K562 (cell line): ENCODE measurements at regions not wholly inside any gene's neighbourhood (a gene's known extent, or its start where the extent isn't known, plus 50 kb on each side); places are given as distances from the start of the nearest gene placed in this dataset.

Experiments
- ATAC-seq: fragments of 200-7000 bp; cut with Tn5 transposase; 3 replicates; pipeline ENCODE4 v1.9.1; 2020; ENCODE audit warnings: moderate library complexity
- BruUV-seq: library from RNA; stranded (reverse); fragments of 400-500 nt; replicated peaks from 2 replicates; lab custom pipeline; 2021; lab: Mats Ljungman, UMichigan
- CTCF ChIA-PET: fragments of 300-600 bp; formaldehyde crosslinking; extraction: SDS; loops from one replicate; lab custom pipeline; 2021; ENCODE audit warnings: low intra/inter-chr PET ratio; lab: Yijun Ruan, JAX
- POLR2A ChIA-PET: fragments of 300-600, 350-650 bp; sonication (Branson Sonifier 250); formaldehyde crosslinking; extraction: SDS; loops from one replicate; lab custom pipeline; 2021; ENCODE audit warnings: antibody characterized with exemption, inconsistent platforms; lab: Yijun Ruan, JAX
- DNase-seq, 4 experiments: peaks; one replicate each; pipeline versions ENCODE4 v3.0.0 to v3.0.0-alpha.2; 2011 to 2018; ENCODE audit warnings: low spot score in 3 of 4, mixed read lengths in 3 of 4; ENCODE audit errors: extremely low read depth in 1 of 4
- FAIRE-seq: peaks from 2 replicates; lab custom pipeline; 2011; peaks lifted over from hg19 to GRCh38; lab: Jason Lieb, UNC
- H2AFZ ChIP-seq: 2 replicates; pipeline ENCODE4 v1.6.0; 2011; ENCODE audit warnings: low read depth, low read length, control low read depth, inconsistent platforms
- H3K27ac ChIP-seq: fragments of 200-600 bp; 3 replicates; pipeline ENCODE4 v1.8.0; 2011; ENCODE audit warnings: low read depth, mild to moderate bottlenecking, control low read depth, inconsistent platforms, low read length, moderate library complexity, mixed read lengths; ENCODE audit errors: extremely low read depth
- H3K27me3 ChIP-seq, 2 experiments: fragments of 300-600 bp in 1 of 2; 2 replicates in 1 of 2; 3 replicates in 1 of 2; pipeline versions ENCODE4 v1.6.0 to v1.8.0; 2011; ENCODE audit warnings: inconsistent platforms in 2 of 2, low read length in 2 of 2, mild to moderate bottlenecking in 1 of 2, mixed read lengths in 1 of 2, moderate library complexity in 1 of 2; ENCODE audit not compliant: control insufficient read depth in 2 of 2, insufficient read depth in 2 of 2
- H3K36me3 ChIP-seq: fragments of 300-600 bp; 3 replicates; pipeline ENCODE4 v1.8.0; 2011; ENCODE audit warnings: mild to moderate bottlenecking, low read length, inconsistent platforms; ENCODE audit not compliant: control insufficient read depth, insufficient read depth
- H3K4me1 ChIP-seq, 2 experiments: fragments of 200-600 bp in 1 of 2; replicated peaks in 1 of 2; 2 replicates in 1 of 2; 3 replicates in 1 of 2; pipeline versions ENCODE4 v1.5.1 to v1.8.0; 2011; ENCODE audit warnings: inconsistent platforms in 2 of 2, low read length in 2 of 2, mild to moderate bottlenecking in 1 of 2, mixed read lengths in 1 of 2, moderate library complexity in 1 of 2; ENCODE audit not compliant: control insufficient read depth in 2 of 2, insufficient read depth in 2 of 2
- H3K4me2 ChIP-seq: 2 replicates; pipeline ENCODE4 v1.6.1; 2011; ENCODE audit warnings: low read length, control low read depth, inconsistent platforms, mixed read lengths; ENCODE audit not compliant: insufficient read depth
- H3K4me3 ChIP-seq: fragments of 200-600 bp; sonication (generic), shearing (Covaris generic); 2 replicates; pipeline ENCODE4 v1.5.1; 2016; ENCODE audit warnings: control low read depth, inconsistent platforms
- H3K79me2 ChIP-seq: fragments of 200-600 bp; 3 replicates; pipeline ENCODE4 v1.8.0; 2011; ENCODE audit warnings: low read length, inconsistent platforms; ENCODE audit not compliant: control insufficient read depth, insufficient read depth
- H3K9ac ChIP-seq, 2 experiments: 2 replicates each; pipeline versions ENCODE4 v1.6.0 to v1.6.1; 2011; ENCODE audit warnings: low read depth in 2 of 2, low read length in 2 of 2, control low read depth in 1 of 2, inconsistent platforms in 1 of 2, mild to moderate bottlenecking in 1 of 2, mixed read lengths in 1 of 2; ENCODE audit not compliant: insufficient read depth in 1 of 2
- H3K9me1 ChIP-seq: one replicate; pipeline ENCODE4 v1.6.0; 2011; ENCODE audit warnings: inconsistent platforms, mild to moderate bottlenecking, low read length, moderate library complexity; ENCODE audit not compliant: control insufficient read depth, insufficient read depth
- H3K9me3 ChIP-seq: replicated peaks from 2 replicates; pipeline ENCODE4 v1.5.1; 2011; ENCODE audit warnings: low read depth, low read length, inconsistent platforms; ENCODE audit not compliant: control insufficient read depth, insufficient read depth
- H4K20me1 ChIP-seq: replicated peaks from 2 replicates; pipeline ENCODE4 v1.6.1; 2011; ENCODE audit warnings: low read length, inconsistent platforms, mixed read lengths; ENCODE audit not compliant: control insufficient read depth, insufficient read depth
- BDP1 ChIP-seq: IDR thresholded peaks from 3 replicates; pipeline ENCODE4 v1.6.1; 2011; ENCODE audit not compliant: insufficient read length, insufficient read depth
- CTBP1 ChIP-seq: fragments of 450-650 bp; IDR thresholded peaks from 2 replicates; pipeline ENCODE4 v1.6.1; 2016; ENCODE audit warnings: borderline replicate concordance
- DACH1 ChIP-seq: fragments of 450-650 bp; IDR thresholded peaks from 2 replicates; pipeline ENCODE4 v1.6.1; 2018; ENCODE audit not compliant: partially characterized antibody
- FIP1L1 ChIP-seq: fragments of 200-400 bp; formaldehyde crosslinking; IDR thresholded peaks from 2 replicates; pipeline ENCODE4 v1.6.1; 2018; ENCODE audit warnings: mild to moderate bottlenecking, low read depth, low read length; ENCODE audit not compliant: poor library complexity, severe bottlenecking
- GABPA ChIP-seq: fragments of 200-800 bp; sonication (Bioruptor generic); conservative IDR thresholded peaks from 2 replicates; pipeline ENCODE4 v1.6.1; 2016; ENCODE audit warnings: low read depth, missing genetic modification characterization, missing compliant biosample characterization
- HCFC1 ChIP-seq: IDR thresholded peaks from 2 replicates; pipeline ENCODE4 v1.6.1; 2012; ENCODE audit warnings: low read depth, low read length, improper control_type of control experiment
- SRSF9 ChIP-seq: fragments of 200-400 bp; formaldehyde crosslinking; IDR thresholded peaks from 2 replicates; pipeline ENCODE4 v1.6.1; 2017; ENCODE audit warnings: low read depth, low read length, borderline replicate concordance
- THRA ChIP-seq: fragments of 450-650 bp; IDR thresholded peaks from 2 replicates; pipeline ENCODE4 v1.6.1; 2017; ENCODE audit warnings: mild to moderate bottlenecking, moderate library complexity
- ZBTB33 ChIP-seq: sonication (generic); formaldehyde crosslinking; IDR thresholded peaks from 2 replicates; pipeline ENCODE4 v1.8.1; 2023; ENCODE audit warnings: mild to moderate bottlenecking, missing genetic modification reagents
- ZBTB49 ChIP-seq: sonication (generic); formaldehyde crosslinking; IDR thresholded peaks from 2 replicates; pipeline ENCODE4 v1.8.0; 2022; ENCODE audit warnings: missing genetic modification reagents, mild to moderate bottlenecking, borderline replicate concordance
- ZNF146 ChIP-seq: IDR thresholded peaks from one replicate; pipeline ENCODE4 v1.6.1; 2018; ENCODE audit warnings: missing compliant biosample characterization; ENCODE audit not compliant: unreplicated experiment
- ZNF175 ChIP-seq: fragments of 200-800 bp; sonication (Bioruptor generic); IDR thresholded peaks from 2 replicates; pipeline ENCODE4 v1.6.1; 2016; ENCODE audit warnings: low read depth, mild to moderate bottlenecking, missing genetic modification characterization, missing compliant biosample characterization
- ZNF444 ChIP-seq: fragments of 250-450 bp; sonication (Bioruptor Pico); IDR thresholded peaks from 2 replicates; pipeline ENCODE4 v1.4.0; 2020; ENCODE audit warnings: mild to moderate bottlenecking, moderate library complexity
- ZNF740 ChIP-seq, 3 experiments: fragments of 200-800 bp in 1 of 3; sonication (Bioruptor generic) in 1 of 3; sonication (generic) in 1 of 3; formaldehyde crosslinking in 1 of 3; IDR thresholded peaks; 2 replicates each; pipeline versions ENCODE4 v1.6.1 to v1.8.0; 2016 to 2022; ENCODE audit warnings: mild to moderate bottlenecking in 2 of 3, missing compliant biosample characterization in 2 of 3, missing genetic modification characterization in 2 of 3, missing genetic modification reagents in 1 of 3
- WGBS: fragments of 100-300 bp; shearing (Covaris generic); methylation state at CpG from one replicate; pipeline ENCODE4 v1.1.6; 2016; ENCODE audit warnings: low coverage, mixed read lengths; ENCODE audit not compliant: insufficient coverage; ENCODE audit errors: missing lambda C conversion rate; 5-methylcytosine and 5-hydroxymethylcytosine counted together
- in situ Hi-C: fragments of 300-500 bp; cut with MboI; formaldehyde crosslinking; loops from 4 replicates; pipeline ENCODE4 v1.15.0; 2018; ENCODE audit warnings: inconsistent platforms, mixed read lengths
- intact Hi-C: fragments of 100-400 bp; cut with micrococcal nuclease; formaldehyde crosslinking; loops from 2 replicates; pipeline ENCODE4 v1.14.2; 2022
- TF ChIP-seq, protein P1 (sequence below): sonication (generic); formaldehyde crosslinking; IDR thresholded peaks from 2 replicates; pipeline ENCODE4 v1.8.0; 2022; ENCODE audit warnings: missing genetic modification reagents, mild to moderate bottlenecking, moderate library complexity, borderline replicate concordance

DNA sequence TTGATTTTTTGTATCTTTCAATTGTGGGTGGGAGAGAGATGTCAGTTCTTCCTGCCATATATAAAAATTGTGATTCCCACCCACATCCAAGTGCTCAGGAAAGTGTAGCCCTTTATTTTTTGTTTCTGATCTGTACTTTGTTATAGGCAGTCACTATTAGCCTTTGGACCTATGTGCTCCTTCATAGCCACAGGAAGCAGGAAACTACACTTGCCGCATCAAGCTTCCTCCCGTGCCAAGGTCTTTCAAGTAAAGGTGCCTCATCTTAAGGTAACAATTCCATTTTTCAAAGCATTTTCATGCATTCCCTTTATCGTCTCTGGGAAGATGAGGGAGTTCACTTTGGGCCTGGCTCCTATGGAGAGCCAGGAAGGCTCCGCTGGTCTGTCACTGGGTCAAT, 339.0 kb downstream of the DIRAS2 start:
- intact Hi-C loops (no loop called here), in situ Hi-C loops (no loop called here)
- WGBS, result 0% methylated on average over 4 of the region's 4 CpGs
- Histone ChIP-seq H2AFZ (no peak overlapping the region), H3K9me1 (no peaks in the 10 kb centered on the region), H3K4me2 (no peak overlapping the region), H4K20me1 (no peaks in the 10 kb centered on the region), H3K9me3 (no peaks in the 10 kb centered on the region), H3K27ac (no peak overlapping the region), H3K9ac (no peak overlapping the region), H3K36me3 (no peaks in the 10 kb centered on the region), H3K4me3 (no peak overlapping the region), H3K27me3 (no peaks in the 10 kb centered on the region), H3K79me2 (no peaks in the 10 kb centered on the region), H3K4me1 (no peaks in the 10 kb centered on the region)
- no TSS peak for BruUV-seq
- DNase-seq, result no peak
- ATAC-seq, result no peak
- no peak for FAIRE-seq
- CTCF ChIA-PET, result no interaction called here
- POLR2A ChIA-PET, result no interaction called here
- TF ChIP-seq FIP1L1 (no peak), CTBP1 (no peak), HCFC1 (no peak), ZNF175 (CRISPR knock-in tag) (no peak), GABPA (tag) (no peak), ZBTB49 (CRISPR knock-in tag) (no peak), ZNF444 (CRISPR knock-in tag) (no peak), BDP1 (no peak), SRSF9 (no peak), THRA (no peak), ZNF146 (CRISPR knock-in tag) (no peak), ZNF740 (CRISPR knock-in tag; IDR thresholded peaks at IDR 0.05) (no peak), ZNF740 (tag; IDR thresholded peaks at IDR 0.05) (no peak), ZBTB33 (CRISPR knock-in tag) (no peak), DACH1 (no peak)
- TF ChIP-seq, protein P1, sequence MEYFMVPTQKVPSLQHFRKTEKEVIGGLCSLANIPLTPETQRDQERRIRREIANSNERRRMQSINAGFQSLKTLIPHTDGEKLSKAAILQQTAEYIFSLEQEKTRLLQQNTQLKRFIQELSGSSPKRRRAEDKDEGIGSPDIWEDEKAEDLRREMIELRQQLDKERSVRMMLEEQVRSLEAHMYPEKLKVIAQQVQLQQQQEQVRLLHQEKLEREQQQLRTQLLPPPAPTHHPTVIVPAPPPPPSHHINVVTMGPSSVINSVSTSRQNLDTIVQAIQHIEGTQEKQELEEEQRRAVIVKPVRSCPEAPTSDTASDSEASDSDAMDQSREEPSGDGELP (CRISPR knock-in tag), result no peak
